Activated T-cell treated with anti-CD3 and anti-CD28 coated beads, Interleukin-2, amount 50 U/mL, for 4 hours (primary cell): ENCODE measurements at regions not wholly inside any gene's neighbourhood (a gene's known extent, or its start where the extent isn't known, plus 50 kb on each side); places are given as distances from the start of the nearest gene placed in this dataset.

Experiments
- ATAC-seq, 2 donors: fragments of 200-7000 bp; cut with Tn5 transposase; one replicate each; pipeline ENCODE4 v1.10.0; 2021
- DNase-seq: peaks from one replicate; pipeline ENCODE4 v3.0.0-alpha.2; 2020
- H3K27me3 Mint-ChIP-seq: one replicate; pipeline ENCODE4 v1.8.0; 2021; ENCODE audit warnings: low read depth, mixed read lengths
- H3K36me3 Mint-ChIP-seq: one replicate; pipeline ENCODE4 v1.8.0; 2022; ENCODE audit warnings: mixed read lengths; ENCODE audit not compliant: insufficient read depth
- H3K4me1 Mint-ChIP-seq: one replicate; pipeline ENCODE4 v1.8.0; 2021; ENCODE audit warnings: low read depth, mixed read lengths
- H3K4me3 Mint-ChIP-seq: one replicate; pipeline ENCODE4 v1.8.0; 2021; ENCODE audit warnings: mild to moderate bottlenecking, moderate library complexity, mixed read lengths
- H3K9me3 Mint-ChIP-seq: one replicate; pipeline ENCODE4 v1.8.0; 2021; ENCODE audit warnings: mixed read lengths

- H3K4me1 Mint-ChIP-seq = no peaks in the 10 kb centered on the region
- ATAC-seq (no peak), DNase-seq (no peak)
- H3K27me3 Mint-ChIP-seq = peaks cover 2% of the 10 kb centered on the region
- H3K36me3 Mint-ChIP-seq = no peaks in the 10 kb centered on the region
- no peaks in the 10 kb centered on the region for H3K9me3 Mint-ChIP-seq
- no peak overlapping the region for H3K4me3 Mint-ChIP-seq
Measured at GRCh38 chr18:45163871-45164270, 451.4 kb upstream of the SLC14A2 start.

GRCh38 chr18:45164551-45164950, 450.7 kb upstream of the SLC14A2 start:
- ATAC-seq = no peak

GRCh38 chr18:45165176-45165713, 450.0 kb upstream of the SLC14A2 start:
- Mint-ChIP-seq H3K36me3 (no peaks in the 10 kb centered on the region), H3K4me1 (no peaks in the 10 kb centered on the region), H3K27me3 (peaks cover 2% of the 10 kb centered on the region), H3K4me3 (no peak overlapping the region), H3K9me3 (no peaks in the 10 kb centered on the region)
- no peak for DNase-seq
- no peak for ATAC-seq

More at GRCh38 chr18:45164551-45164950, 450.7 kb upstream of the SLC14A2 start:
- H3K4me1 Mint-ChIP-seq = no peaks in the 10 kb centered on the region
- no peak for DNase-seq
- H3K4me3 Mint-ChIP-seq = no peak overlapping the region
- H3K36me3 Mint-ChIP-seq = no peaks in the 10 kb centered on the region
- H3K9me3 Mint-ChIP-seq = no peaks in the 10 kb centered on the region
- H3K27me3 Mint-ChIP-seq = peaks cover 2% of the 10 kb centered on the region

- Mint-ChIP-seq H3K4me3 (no peak overlapping the region), H3K27me3 (peaks cover 2% of the 10 kb centered on the region), H3K9me3 (no peaks in the 10 kb centered on the region), H3K4me1 (no peaks in the 10 kb centered on the region), H3K36me3 (no peaks in the 10 kb centered on the region)
- ATAC-seq = no peak
- DNase-seq = no peak
Measured at GRCh38 chr18:45165871-45166270, 449.4 kb upstream of the SLC14A2 start.

GRCh38 chr18:45166341-45166835, 448.9 kb upstream of the SLC14A2 start:
- no peaks in the 10 kb centered on the region for H3K4me1 Mint-ChIP-seq
- ATAC-seq (no peak), DNase-seq (no peak)
- peaks cover 2% of the 10 kb centered on the region for H3K27me3 Mint-ChIP-seq
- no peaks in the 10 kb centered on the region for H3K9me3 Mint-ChIP-seq
- H3K36me3 Mint-ChIP-seq = no peaks in the 10 kb centered on the region
- H3K4me3 Mint-ChIP-seq = no peak overlapping the region

GRCh38 chr18:45166836-45167551, 448.3 kb upstream of the SLC14A2 start:
- Mint-ChIP-seq H3K27me3 (peaks cover 2% of the 10 kb centered on the region), H3K4me1 (no peaks in the 10 kb centered on the region), H3K4me3 (no peak overlapping the region), H3K36me3 (no peaks in the 10 kb centered on the region), H3K9me3 (no peaks in the 10 kb centered on the region)
- ATAC-seq = peak in 1 of 2 donors; percentile 21
- DNase-seq = no peak

GRCh38 chr18:45167631-45168280, 447.5 kb upstream of the SLC14A2 start:
- Mint-ChIP-seq H3K27me3 (peaks cover 2% of the 10 kb centered on the region), H3K9me3 (no peaks in the 10 kb centered on the region), H3K36me3 (no peaks in the 10 kb centered on the region), H3K4me1 (no peaks in the 10 kb centered on the region), H3K4me3 (no peak overlapping the region)
- no peak for ATAC-seq
- DNase-seq = no peak

- no peaks in the 10 kb centered on the region for H3K27me3 Mint-ChIP-seq
- H3K4me1 Mint-ChIP-seq = no peaks in the 10 kb centered on the region
- DNase-seq = no peak
- no peaks in the 10 kb centered on the region for H3K36me3 Mint-ChIP-seq
- H3K9me3 Mint-ChIP-seq = no peaks in the 10 kb centered on the region
- no peak for ATAC-seq
- H3K4me3 Mint-ChIP-seq = no peak overlapping the region
Measured at GRCh38 chr18:45168866-45169600, 446.2 kb upstream of the SLC14A2 start.

GRCh38 chr18:45169610-45170009, 445.7 kb upstream of the SLC14A2 start:
- H3K4me3 Mint-ChIP-seq = no peak overlapping the region
- H3K27me3 Mint-ChIP-seq = no peaks in the 10 kb centered on the region
- ATAC-seq (no peak), DNase-seq (no peak)
- H3K36me3 Mint-ChIP-seq = no peaks in the 10 kb centered on the region
- H3K9me3 Mint-ChIP-seq = no peaks in the 10 kb centered on the region
- no peaks in the 10 kb centered on the region for H3K4me1 Mint-ChIP-seq

GRCh38 chr18:45171679-45172191, 443.5 kb upstream of the SLC14A2 start:
- Mint-ChIP-seq H3K4me1 (no peaks in the 10 kb centered on the region), H3K36me3 (no peaks in the 10 kb centered on the region), H3K9me3 (no peaks in the 10 kb centered on the region), H3K27me3 (peaks cover 2% of the 10 kb centered on the region), H3K4me3 (no peak overlapping the region)
- DNase-seq (no peak), ATAC-seq (no peak)

- DNase-seq (no peak), ATAC-seq (no peak)
- no peak overlapping the region for H3K4me3 Mint-ChIP-seq
- no peaks in the 10 kb centered on the region for H3K4me1 Mint-ChIP-seq
- H3K36me3 Mint-ChIP-seq = no peaks in the 10 kb centered on the region
- H3K9me3 Mint-ChIP-seq = no peaks in the 10 kb centered on the region
- peaks cover 6% of the 10 kb centered on the region for H3K27me3 Mint-ChIP-seq
Measured at GRCh38 chr18:45173327-45173726, 441.9 kb upstream of the SLC14A2 start.

- no peaks in the 10 kb centered on the region for H3K36me3 Mint-ChIP-seq
- no peaks in the 10 kb centered on the region for H3K4me1 Mint-ChIP-seq
- no peak for DNase-seq
- H3K9me3 Mint-ChIP-seq = no peaks in the 10 kb centered on the region
- peaks cover 6% of the 10 kb centered on the region for H3K27me3 Mint-ChIP-seq
- no peak for ATAC-seq
- H3K4me3 Mint-ChIP-seq = no peak overlapping the region
Measured at GRCh38 chr18:45173799-45174519, 441.3 kb upstream of the SLC14A2 start.

- Mint-ChIP-seq H3K4me3 (no peak overlapping the region), H3K36me3 (no peaks in the 10 kb centered on the region), H3K27me3 (peaks cover 6% of the 10 kb centered on the region), H3K4me1 (no peaks in the 10 kb centered on the region), H3K9me3 (no peaks in the 10 kb centered on the region)
- ATAC-seq (no peak), DNase-seq (no peak)
Measured at GRCh38 chr18:45174629-45175136, 440.6 kb upstream of the SLC14A2 start.
